Gastroesophageal sphincter (tissue), 4 donors: ENCODE measurements at regions not wholly inside any gene's neighbourhood (a gene's known extent, or its start where the extent isn't known, plus 50 kb on each side); places are given as distances from the start of the nearest gene placed in this dataset.
"Not testable (repeated sequence)": the region's sequence is repeated elsewhere in the genome, so short reads cannot be mapped to it uniquely, and the experiment has no call there.

Experiments used
- ATAC-seq: fragments of 150-250 bp; one replicate; pipeline ENCODE4 v1.9.1; 2016; ENCODE audit warnings: mild to moderate bottlenecking, moderate library complexity
- H3K27ac ChIP-seq, 4 donors: fragments of 200-600 bp; sonication (generic) in 3 of 4; 1 replicate in 3 of 4; 2 replicates in 1 of 4; pipeline ENCODE4 v1.5.1; 2016 to 2019
- H3K27me3 ChIP-seq: fragments of 200-600 bp; sonication (generic); one replicate; pipeline ENCODE4 v1.5.1; 2019
- H3K36me3 ChIP-seq, 2 donors: fragments of 200-600 bp; sonication (generic); one replicate each; pipeline ENCODE4 v1.5.1; 2019; ENCODE audit warnings: control low read depth in 1 of 2
- H3K4me1 ChIP-seq, 3 donors: fragments of 200-600 bp; sonication (generic); 1 replicate in 2 of 3; 2 replicates in 1 of 3; pipeline ENCODE4 v1.5.1; 2016 to 2019; ENCODE audit warnings: control low read depth in 2 of 3
- H3K4me3 ChIP-seq, 2 donors: fragments of 200-600 bp; sonication (generic); one replicate each; pipeline ENCODE4 v1.5.1; 2019; ENCODE audit warnings: mild to moderate bottlenecking in 1 of 2, moderate library complexity in 1 of 2
- H3K9me3 ChIP-seq, 3 donors: fragments of 200-600 bp; sonication (generic); one replicate each; pipeline ENCODE4 v1.5.1; 2017 to 2019; ENCODE audit warnings: control low read depth in 2 of 3
- CTCF ChIP-seq, 4 experiments: fragments of 200-600 bp in 2 of 4; fragments of 450-650 bp in 2 of 4; sonication (generic) in 1 of 4; IDR thresholded peaks; one replicate each; pipeline ENCODE4 v1.5.1; 2017 to 2019; ENCODE audit warnings: antibody characterized with exemption in 4 of 4, mild to moderate bottlenecking in 2 of 4, moderate library complexity in 2 of 4
- EP300 ChIP-seq: sonication (generic); formaldehyde crosslinking; IDR thresholded peaks from one replicate; pipeline ENCODE4 v1.6.1; 2017; ENCODE audit warnings: antibody characterized with exemption, mild to moderate bottlenecking
- POLR2A ChIP-seq, 2 donors: fragments of 450-650 bp; IDR thresholded peaks; one replicate each; pipeline ENCODE4 v1.6.1; 2017; ENCODE audit warnings: antibody characterized with exemption in 2 of 2, mild to moderate bottlenecking in 2 of 2, moderate library complexity in 1 of 2
- POLR2AphosphoS5 ChIP-seq: sonication (generic); formaldehyde crosslinking; IDR thresholded peaks from one replicate; pipeline ENCODE4 v1.6.1; 2017; ENCODE audit warnings: antibody characterized with exemption
- WGBS, 2 donors: methylation state at CpG; one replicate each; pipeline ENCODE4 v1.1.5; 2018; ENCODE audit warnings: low coverage in 1 of 2; 5-methylcytosine and 5-hydroxymethylcytosine counted together

- H3K4me3 ChIP-seq, result no peak overlapping the region
- peaks cover 0 to under 1% (median 0%) of the 10 kb centered on the region in 3 donors for H3K9me3 ChIP-seq
- no peaks in the 10 kb centered on the region for H3K36me3 ChIP-seq
- H3K4me1 ChIP-seq, result no peaks in the 10 kb centered on the region
- TF ChIP-seq POLR2A (IDR thresholded peaks at IDR 0.05), result no peak
- TF ChIP-seq POLR2AphosphoS5, result no peak
- TF ChIP-seq EP300, result no peak
- TF ChIP-seq CTCF (IDR thresholded peaks at IDR 0.05), result no peak
- H3K27ac ChIP-seq, result no peak overlapping the region
- WGBS, 2 donors, result 67 to 80% methylated on average over 1 to 7 of the region's 7 CpGs
- ATAC-seq, result no peak
- H3K27me3 ChIP-seq, result no peaks in the 10 kb centered on the region
Observed at GRCh38 chr1:157326173-157326859, 188.1 kb upstream of the ETV3 start.

GRCh38 chr1:157325220-157325619, 187.0 kb upstream of the ETV3 start:
- Histone ChIP-seq H3K4me3 (no peak overlapping the region), H3K9me3 (peaks cover 0 to 12% (median 0%) of the 10 kb centered on the region in 3 donors), H3K27ac (no peak overlapping the region), H3K4me1 (no peaks in the 10 kb centered on the region), H3K27me3 (no peaks in the 10 kb centered on the region), H3K36me3 (no peaks in the 10 kb centered on the region)
- no peak for TF ChIP-seq EP300
- no peak for TF ChIP-seq POLR2AphosphoS5
- TF ChIP-seq POLR2A (IDR thresholded peaks at IDR 0.05), result no peak
- no peak for TF ChIP-seq CTCF (IDR thresholded peaks at IDR 0.05)
- WGBS, 2 donors, result 8 to 20% methylated on average over 1 of the region's 1 CpG
- ATAC-seq, result no peak

- not testable (repeated sequence) for H3K4me1 ChIP-seq, H3K4me3 ChIP-seq, H3K36me3 ChIP-seq, H3K27ac ChIP-seq, ATAC-seq, H3K27me3 ChIP-seq
- H3K9me3 ChIP-seq, result peaks cover 0 to 43% (median 0%) of the 10 kb centered on the region in 3 donors
- WGBS, 2 donors, result 85 to 100% methylated on average over 1 of the region's 1 CpG
Observed at GRCh38 chr1:157321972-157322371, 183.8 kb upstream of the ETV3 start.

- Histone ChIP-seq H3K9me3 (peaks cover 0 to 62% (median 0%) of the 10 kb centered on the region in 3 donors), H3K4me1 (no peaks in the 10 kb centered on the region), H3K27ac (no peak overlapping the region), H3K27me3 (no peaks in the 10 kb centered on the region), H3K36me3 (no peaks in the 10 kb centered on the region), H3K4me3 (no peak overlapping the region)
- ATAC-seq, result no peak
- TF ChIP-seq CTCF (IDR thresholded peaks at IDR 0.05), result no peak
- no peak for TF ChIP-seq EP300
- TF ChIP-seq POLR2A (IDR thresholded peaks at IDR 0.05), result no peak
- TF ChIP-seq POLR2AphosphoS5, result no peak
- WGBS, 2 donors, result 94 to 96% methylated on average over 3 to 5 of the region's 5 CpGs
Observed at GRCh38 chr1:157319567-157319966, 181.4 kb upstream of the ETV3 start.

- WGBS, 2 donors, result 90 to 97% methylated on average over 2 of the region's 2 CpGs
- not testable (repeated sequence) for H3K27ac ChIP-seq, H3K4me3 ChIP-seq, H3K4me1 ChIP-seq, H3K27me3 ChIP-seq, H3K36me3 ChIP-seq, ATAC-seq
- H3K9me3 ChIP-seq, result peaks cover 0 to 62% (median 0%) of the 10 kb centered on the region in 3 donors
Observed at GRCh38 chr1:157317229-157317628, 179.0 kb upstream of the ETV3 start.

GRCh38 chr1:157315544-157315943, 177.3 kb upstream of the ETV3 start:
- TF ChIP-seq POLR2AphosphoS5 (no peak), POLR2A (IDR thresholded peaks at IDR 0.05) (no peak), CTCF (IDR thresholded peaks at IDR 0.05) (no peak), EP300 (no peak)
- no peak for ATAC-seq
- Histone ChIP-seq H3K4me1 (no peaks in the 10 kb centered on the region), H3K4me3 (no peak overlapping the region), H3K27ac (no peak overlapping the region), H3K9me3 (peaks cover 0 to 54% (median 0%) of the 10 kb centered on the region in 3 donors), H3K27me3 (peaks cover 7% of the 10 kb centered on the region), H3K36me3 (no peaks in the 10 kb centered on the region)
- WGBS, 2 donors, result 100% methylated on average over 1 of the region's 2 CpGs; no CpG with 5 or more reads in 1 of the 2 donors
